OCI-LY7 (cell line): ENCODE measurements at regions not wholly inside any gene's neighbourhood (a gene's known extent, or its start where the extent isn't known, plus 50 kb on each side); places are given as distances from the start of the nearest gene placed in this dataset.
A peak's percentile ranks its signal among the peaks of the same experiment; 100 is the strongest.

Experiments
- EZH2phosphoT487 ChIP-seq: fragments of 200-600 bp; sonication (generic); IDR thresholded peaks from 2 replicates; pipeline ENCODE4 v1.6.1; 2018; ENCODE audit warnings: low read depth, borderline replicate concordance, mild to moderate bottlenecking, mixed run types, antibody characterized with exemption, low read length, moderate library complexity, mixed read lengths
- TF ChIP-seq, protein P1 (sequence below): fragments of 200-600 bp; sonication (generic); conservative IDR thresholded peaks from 2 replicates; pipeline ENCODE4 v1.5.1; 2014; ENCODE audit warnings: mild to moderate bottlenecking, antibody characterized with exemption, low read length, moderate library complexity, mixed read lengths

DNA sequence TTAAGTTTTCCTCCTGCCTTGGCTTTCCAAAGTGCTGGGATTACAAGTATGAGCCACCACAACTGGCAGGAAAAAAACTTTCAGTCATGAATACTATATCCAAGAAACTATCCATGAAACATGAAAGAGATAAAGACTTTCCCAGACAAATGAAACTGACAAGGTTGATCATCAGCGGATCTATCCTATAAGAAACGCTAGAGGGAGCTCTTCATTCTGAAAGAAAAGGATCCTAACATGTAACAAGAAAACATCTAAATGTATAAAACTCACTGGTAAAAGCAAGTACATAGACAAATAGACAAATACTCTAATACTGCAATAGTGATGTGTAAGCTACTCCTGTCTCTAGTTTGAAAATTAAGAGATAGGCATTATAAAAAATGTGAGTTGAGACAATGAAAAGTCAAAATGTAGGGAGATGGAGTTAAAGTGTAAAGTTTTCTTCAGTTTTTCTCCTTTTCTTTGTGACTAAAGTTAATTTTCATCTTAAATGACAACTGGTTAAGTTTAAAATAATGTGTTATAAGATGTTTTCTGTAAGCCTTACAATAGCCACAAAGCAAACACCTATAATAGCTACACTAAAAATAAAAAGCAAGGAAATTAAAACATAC is 79.6 kb upstream of the TEKT1 start:
- TF ChIP-seq, protein P1, sequence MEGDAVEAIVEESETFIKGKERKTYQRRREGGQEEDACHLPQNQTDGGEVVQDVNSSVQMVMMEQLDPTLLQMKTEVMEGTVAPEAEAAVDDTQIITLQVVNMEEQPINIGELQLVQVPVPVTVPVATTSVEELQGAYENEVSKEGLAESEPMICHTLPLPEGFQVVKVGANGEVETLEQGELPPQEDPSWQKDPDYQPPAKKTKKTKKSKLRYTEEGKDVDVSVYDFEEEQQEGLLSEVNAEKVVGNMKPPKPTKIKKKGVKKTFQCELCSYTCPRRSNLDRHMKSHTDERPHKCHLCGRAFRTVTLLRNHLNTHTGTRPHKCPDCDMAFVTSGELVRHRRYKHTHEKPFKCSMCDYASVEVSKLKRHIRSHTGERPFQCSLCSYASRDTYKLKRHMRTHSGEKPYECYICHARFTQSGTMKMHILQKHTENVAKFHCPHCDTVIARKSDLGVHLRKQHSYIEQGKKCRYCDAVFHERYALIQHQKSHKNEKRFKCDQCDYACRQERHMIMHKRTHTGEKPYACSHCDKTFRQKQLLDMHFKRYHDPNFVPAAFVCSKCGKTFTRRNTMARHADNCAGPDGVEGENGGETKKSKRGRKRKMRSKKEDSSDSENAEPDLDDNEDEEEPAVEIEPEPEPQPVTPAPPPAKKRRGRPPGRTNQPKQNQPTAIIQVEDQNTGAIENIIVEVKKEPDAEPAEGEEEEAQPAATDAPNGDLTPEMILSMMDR = peak; percentile 95
- no peak for TF ChIP-seq EZH2phosphoT487
